DND-41 (cell line): ENCODE measurements at regions not wholly inside any gene's neighbourhood (a gene's known extent, or its start where the extent isn't known, plus 50 kb on each side); places are given as distances from the start of the nearest gene placed in this dataset.

Experiments used
- ATAC-seq: fragments of 200-7000 bp; cut with Tn5 transposase; 3 replicates; pipeline ENCODE4 v1.9.1; 2021; ENCODE audit warnings: low read depth; ENCODE audit not compliant: insufficient read depth
- DNase-seq: peaks from one replicate; pipeline ENCODE4 v3.0.0-alpha.2; 2020
- H2AFZ ChIP-seq: 2 replicates; pipeline ENCODE4 v1.6.0; 2012; ENCODE audit warnings: low read depth, low read length
- H3K27ac ChIP-seq: 2 replicates; pipeline ENCODE4 v1.5.1; 2012; ENCODE audit warnings: low read length, inconsistent platforms
- H3K27me3 ChIP-seq: fragments of 200-600 bp; sonication (generic); 2 replicates; pipeline ENCODE4 v1.6.0; 2012; ENCODE audit warnings: low read length, mild to moderate bottlenecking, inconsistent platforms; ENCODE audit not compliant: insufficient read depth, poor library complexity
- H3K36me3 ChIP-seq: 2 replicates; pipeline ENCODE4 v1.5.1; 2012; ENCODE audit warnings: low read length, inconsistent platforms; ENCODE audit not compliant: insufficient read depth
- H3K4me1 ChIP-seq: 2 replicates; pipeline ENCODE4 v1.5.1; 2012; ENCODE audit warnings: mild to moderate bottlenecking, low read length; ENCODE audit not compliant: insufficient read depth
- H3K4me2 ChIP-seq: 2 replicates; pipeline ENCODE4 v1.6.0; 2012; ENCODE audit warnings: mild to moderate bottlenecking, moderate library complexity, low read length, inconsistent platforms; ENCODE audit not compliant: insufficient read depth
- H3K4me3 ChIP-seq, 2 experiments: fragments of 200-600 bp in 1 of 2; shearing (Covaris generic) in 1 of 2; 2 replicates each; pipeline ENCODE4 v1.5.1; 2012 to 2016; ENCODE audit warnings: inconsistent platforms in 2 of 2, low read length in 2 of 2, mild to moderate bottlenecking in 2 of 2, low read depth in 1 of 2, moderate library complexity in 1 of 2
- H3K79me2 ChIP-seq: 2 replicates; pipeline ENCODE4 v1.6.0; 2012; ENCODE audit warnings: low read length, inconsistent platforms; ENCODE audit not compliant: insufficient read depth
- H3K9ac ChIP-seq: 2 replicates; pipeline ENCODE4 v1.6.0; 2012; ENCODE audit warnings: low read depth, mild to moderate bottlenecking, inconsistent platforms, low read length, moderate library complexity
- H3K9me3 ChIP-seq: 2 replicates; pipeline ENCODE4 v1.5.1; 2012; ENCODE audit warnings: low read length, moderate library complexity, mild to moderate bottlenecking, inconsistent platforms; ENCODE audit not compliant: insufficient read depth, severe bottlenecking
- H4K20me1 ChIP-seq: 2 replicates; pipeline ENCODE4 v1.6.0; 2012; ENCODE audit warnings: low read length; ENCODE audit not compliant: insufficient read depth
- CTCF ChIP-seq: IDR thresholded peaks from 2 replicates; pipeline ENCODE4 v1.5.1; 2012; ENCODE audit warnings: borderline replicate concordance, low read length, moderate library complexity, mild to moderate bottlenecking; ENCODE audit not compliant: poor library complexity, severe bottlenecking; ENCODE audit errors: extremely low read depth
- EZH2 ChIP-seq: IDR thresholded peaks from 3 replicates; pipeline ENCODE4 v1.6.1; 2012; ENCODE audit warnings: borderline replicate concordance, low read depth, mild to moderate bottlenecking, moderate library complexity, low read length, inconsistent platforms; ENCODE audit not compliant: severe bottlenecking

DNA sequence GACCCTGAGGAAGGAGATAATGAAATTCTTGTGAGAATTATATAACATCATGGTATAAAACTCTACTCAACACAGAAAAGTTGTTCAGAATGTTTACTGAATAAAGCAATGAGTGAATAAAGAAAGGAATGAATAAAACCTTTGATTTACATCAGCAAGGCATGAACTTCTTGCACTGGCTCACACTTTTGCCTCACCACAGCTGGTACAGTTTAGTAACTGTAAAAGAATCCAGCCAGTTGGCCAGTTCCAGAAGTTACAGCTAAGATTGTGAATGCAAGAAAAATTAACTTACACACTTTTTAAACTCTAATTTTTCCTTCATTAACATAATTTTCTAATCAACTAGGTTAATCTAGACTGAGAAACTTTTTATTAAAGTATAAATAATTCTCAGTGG lies 490.9 kb downstream of the NFIB start:
- no peaks in the 10 kb centered on the region for H3K79me2 ChIP-seq
- ATAC-seq (no peak), DNase-seq (no peak)
- H2AFZ ChIP-seq, result no peak overlapping the region
- H3K9ac ChIP-seq, result no peak overlapping the region
- no peak overlapping the region for H3K4me3 ChIP-seq
- H3K27me3 ChIP-seq, result no peaks in the 10 kb centered on the region
- no peaks in the 10 kb centered on the region for H3K36me3 ChIP-seq
- H3K4me2 ChIP-seq, result no peak overlapping the region
- TF ChIP-seq CTCF, result no peak
- TF ChIP-seq EZH2, result no peak
- no peaks in the 10 kb centered on the region for H3K9me3 ChIP-seq
- no peaks in the 10 kb centered on the region for H3K4me1 ChIP-seq
- no peaks in the 10 kb centered on the region for H4K20me1 ChIP-seq
- H3K27ac ChIP-seq, result no peak overlapping the region

DNA sequence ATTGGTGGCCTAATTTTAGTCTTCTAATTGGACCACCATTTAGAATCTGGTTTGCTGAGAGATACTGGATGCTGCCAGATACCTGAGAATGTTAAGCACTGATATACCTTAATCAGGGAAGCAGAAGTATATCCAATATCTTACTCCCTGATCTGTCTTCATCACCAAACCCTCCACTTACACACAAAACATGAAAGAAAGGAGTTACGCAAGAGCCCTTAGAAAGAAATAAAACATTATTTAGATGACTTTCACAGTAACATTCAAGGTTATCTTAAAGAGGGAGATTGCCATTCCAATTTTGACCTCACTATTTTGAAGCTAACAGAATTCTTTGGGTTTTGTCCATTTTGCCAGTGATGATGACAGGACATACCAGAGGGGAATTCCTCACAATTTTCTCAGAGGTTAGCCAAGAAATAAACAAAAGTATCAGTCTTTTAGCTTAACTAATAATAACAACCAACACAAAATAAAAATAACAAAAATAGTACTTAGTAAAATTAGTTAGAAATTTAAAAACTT lies 496.1 kb downstream of the NFIB start:
- no peak overlapping the region for H3K4me3 ChIP-seq
- no peaks in the 10 kb centered on the region for H3K27me3 ChIP-seq
- H3K4me2 ChIP-seq, result no peak overlapping the region
- TF ChIP-seq EZH2 (no peak), CTCF (no peak)
- no peak for ATAC-seq
- no peaks in the 10 kb centered on the region for H3K4me1 ChIP-seq
- no peak for DNase-seq
- H3K9me3 ChIP-seq, result no peaks in the 10 kb centered on the region
- no peak overlapping the region for H2AFZ ChIP-seq
- H3K36me3 ChIP-seq, result no peaks in the 10 kb centered on the region
- H3K9ac ChIP-seq, result no peak overlapping the region
- H3K27ac ChIP-seq, result no peak overlapping the region
- no peaks in the 10 kb centered on the region for H3K79me2 ChIP-seq
- H4K20me1 ChIP-seq, result no peaks in the 10 kb centered on the region

DNA sequence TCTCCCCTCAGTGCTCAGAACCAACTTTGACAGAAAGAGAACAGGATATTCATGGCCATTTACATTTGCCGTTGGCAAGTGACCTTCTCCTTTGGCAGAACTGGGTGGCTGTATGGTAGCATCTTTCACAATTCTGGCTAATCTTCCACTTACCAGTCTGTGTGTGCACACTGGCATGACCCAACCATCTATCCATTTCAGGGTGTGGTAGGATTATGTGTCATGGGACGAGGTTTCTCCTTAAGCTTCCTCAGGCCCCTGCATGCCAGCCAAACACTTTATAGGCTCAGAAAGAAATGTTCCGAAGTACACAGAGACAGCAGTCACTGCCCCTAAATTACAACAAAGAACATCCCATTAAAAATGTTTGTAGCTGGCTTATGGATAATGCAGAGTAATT lies 497.1 kb downstream of the NFIB start:
- Histone ChIP-seq H3K4me3 (no peak overlapping the region), H2AFZ (no peak overlapping the region), H3K9ac (no peak overlapping the region), H3K27ac (no peak overlapping the region), H3K9me3 (no peaks in the 10 kb centered on the region), H4K20me1 (no peaks in the 10 kb centered on the region), H3K79me2 (no peaks in the 10 kb centered on the region), H3K4me2 (no peak overlapping the region), H3K4me1 (no peaks in the 10 kb centered on the region), H3K27me3 (no peaks in the 10 kb centered on the region), H3K36me3 (no peaks in the 10 kb centered on the region)
- DNase-seq (no peak), ATAC-seq (no peak)
- no peak for TF ChIP-seq CTCF
- no peak for TF ChIP-seq EZH2
